ENCODE measurements at regions not wholly inside any gene's neighbourhood (a gene's known extent, or its start where the extent isn't known, plus 50 kb on each side); places are given as distances from the start of the nearest gene placed in this dataset.

- no peaks in the 10 kb centered on the region for H3K9me3 Mint-ChIP-seq (ENCODE audit: unreplicated experiment)
- DNase-seq (ENCODE audit: unreplicated experiment): no peak
- intact Hi-C loops (cut with micrococcal nuclease): no loop called here
- no peak overlapping the region for H3K27ac Mint-ChIP-seq (ENCODE audit: low read depth, unreplicated experiment)
- no peak overlapping the region for H3K4me3 Mint-ChIP-seq (ENCODE audit: unreplicated experiment)
- no peaks in the 10 kb centered on the region for H3K27me3 Mint-ChIP-seq (ENCODE audit: insufficient read depth, unreplicated experiment)
- no peaks in the 10 kb centered on the region for H3K36me3 Mint-ChIP-seq (ENCODE audit: insufficient read depth, unreplicated experiment)
- CTCF ChIA-PET: interaction anchor here (0.7 to 1.5 kb wide), 5 partner anchors 37 to 1094 kb away, joined by 3 to 5 read pairs (median 3); no protein-coding TSS in a partner anchor
- no TSS peak for BruUV-seq (replicated peaks)
- TF ChIP-seq CTCF (IDR thresholded peaks at IDR 0.05; ENCODE audit: unreplicated experiment): no peak
- peaks cover 4% of the 10 kb centered on the region for H3K4me1 Mint-ChIP-seq (ENCODE audit: insufficient read depth, unreplicated experiment)
- POLR2A ChIA-PET: no interaction called here
Measured at GRCh38 chr11:87459351-87459750, 421.6 kb downstream of the TMEM135 start.

- H3K27ac Mint-ChIP-seq (ENCODE audit: low read depth, unreplicated experiment): no peak overlapping the region
- POLR2A ChIA-PET: no interaction called here
- H3K4me3 Mint-ChIP-seq (ENCODE audit: unreplicated experiment): no peak overlapping the region
- DNase-seq (ENCODE audit: unreplicated experiment): no peak
- intact Hi-C loops (cut with micrococcal nuclease): no loop called here
- H3K4me1 Mint-ChIP-seq (ENCODE audit: insufficient read depth, unreplicated experiment): peaks cover 6% of the 10 kb centered on the region
- no peak for TF ChIP-seq CTCF (IDR thresholded peaks at IDR 0.05; ENCODE audit: unreplicated experiment)
- CTCF ChIA-PET: interaction anchor here (1.1 kb wide), 1 partner anchor 36 kb away, joined by 3 read pairs; no protein-coding TSS in a partner anchor
- no peaks in the 10 kb centered on the region for H3K36me3 Mint-ChIP-seq (ENCODE audit: insufficient read depth, unreplicated experiment)
- BruUV-seq (replicated peaks): no TSS peak
- no peaks in the 10 kb centered on the region for H3K9me3 Mint-ChIP-seq (ENCODE audit: unreplicated experiment)
- no peaks in the 10 kb centered on the region for H3K27me3 Mint-ChIP-seq (ENCODE audit: insufficient read depth, unreplicated experiment)
Measured at GRCh38 chr11:87456499-87456898, 418.8 kb downstream of the TMEM135 start.

- Mint-ChIP-seq H3K9me3 (ENCODE audit: unreplicated experiment) (no peaks in the 10 kb centered on the region), H3K36me3 (ENCODE audit: insufficient read depth, unreplicated experiment) (no peaks in the 10 kb centered on the region), H3K27me3 (ENCODE audit: insufficient read depth, unreplicated experiment) (no peaks in the 10 kb centered on the region), H3K4me1 (ENCODE audit: insufficient read depth, unreplicated experiment) (peaks cover 6% of the 10 kb centered on the region), H3K27ac (ENCODE audit: low read depth, unreplicated experiment) (no peak overlapping the region), H3K4me3 (ENCODE audit: unreplicated experiment) (no peak overlapping the region)
- intact Hi-C loops (cut with micrococcal nuclease): no loop called here
- no peak for TF ChIP-seq CTCF (IDR thresholded peaks at IDR 0.05; ENCODE audit: unreplicated experiment)
- DNase-seq (ENCODE audit: unreplicated experiment): no peak
- POLR2A ChIA-PET: no interaction called here
- BruUV-seq (replicated peaks): no TSS peak
- CTCF ChIA-PET: interaction anchor here (1.1 to 2.4 kb wide), 2 partner anchors 9 to 34 kb away, joined by 4 to 15 read pairs; no protein-coding TSS in a partner anchor
Measured at GRCh38 chr11:87455180-87455579, 417.4 kb downstream of the TMEM135 start.

- H3K27ac Mint-ChIP-seq (ENCODE audit: low read depth, unreplicated experiment): no peak overlapping the region
- intact Hi-C loops (cut with micrococcal nuclease): no loop called here
- DNase-seq (ENCODE audit: unreplicated experiment): peak; percentile 16
- peaks cover 6% of the 10 kb centered on the region for H3K4me1 Mint-ChIP-seq (ENCODE audit: insufficient read depth, unreplicated experiment)
- POLR2A ChIA-PET: no interaction called here
- CTCF ChIA-PET: interaction anchor here (1.1 to 2.4 kb wide), 2 partner anchors 10 to 33 kb away, joined by 4 to 15 read pairs; no protein-coding TSS in a partner anchor
- no peaks in the 10 kb centered on the region for H3K36me3 Mint-ChIP-seq (ENCODE audit: insufficient read depth, unreplicated experiment)
- no peaks in the 10 kb centered on the region for H3K27me3 Mint-ChIP-seq (ENCODE audit: insufficient read depth, unreplicated experiment)
- no peak for TF ChIP-seq CTCF (IDR thresholded peaks at IDR 0.05; ENCODE audit: unreplicated experiment)
- no peak overlapping the region for H3K4me3 Mint-ChIP-seq (ENCODE audit: unreplicated experiment)
- no TSS peak for BruUV-seq (replicated peaks)
- H3K9me3 Mint-ChIP-seq (ENCODE audit: unreplicated experiment): no peaks in the 10 kb centered on the region
Measured at GRCh38 chr11:87454241-87454640, 416.5 kb downstream of the TMEM135 start.

Data from MCF 10A (cell line).